Adrenal gland (tissue), 5 donors: ENCODE measurements at regions not wholly inside any gene's neighbourhood (a gene's known extent, or its start where the extent isn't known, plus 50 kb on each side); places are given as distances from the start of the nearest gene placed in this dataset.

Experiments
- POLR2A ChIP-seq, 2 donors: fragments of 450-650 bp; IDR thresholded peaks; one replicate each; pipeline ENCODE4 v1.6.1; 2017; ENCODE audit warnings: antibody characterized with exemption in 2 of 2, mild to moderate bottlenecking in 2 of 2, moderate library complexity in 1 of 2
- TF ChIP-seq, protein P1 (sequence below), 6 experiments: fragments of 450-650 bp in 4 of 6; fragments of 200-600 bp in 2 of 6; sonication (generic) in 1 of 6; IDR thresholded peaks; 1 replicate in 5 of 6; 2 replicates in 1 of 6; pipeline versions ENCODE4 v1.5.1 to v1.8.0; 2016 to 2021; ENCODE audit warnings: antibody characterized with exemption in 6 of 6, mild to moderate bottlenecking in 2 of 6, moderate library complexity in 1 of 6
- donor health status: DM: no; HTN: no; CAD: no.

DNA sequence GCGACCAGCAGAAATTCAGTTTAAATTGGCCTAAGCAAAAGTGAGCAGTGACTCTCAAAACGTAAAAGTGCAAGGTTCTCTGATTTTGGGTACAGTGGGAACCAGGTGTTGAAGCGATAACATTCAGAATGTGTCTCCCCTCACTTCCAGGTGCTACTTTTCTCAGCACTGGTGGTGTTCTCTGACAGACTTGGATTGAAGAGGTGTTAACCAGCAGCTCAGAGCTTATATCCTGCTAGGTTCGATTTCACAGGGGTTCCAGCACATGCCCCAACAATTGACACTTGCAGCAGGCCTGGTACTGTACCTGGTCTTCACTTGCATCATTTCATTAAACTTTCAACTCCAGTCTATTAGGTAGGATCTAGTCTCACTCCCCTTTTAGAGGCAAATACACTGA lies 680.2 kb downstream of the VRK1 start:
- TF ChIP-seq, protein P1, sequence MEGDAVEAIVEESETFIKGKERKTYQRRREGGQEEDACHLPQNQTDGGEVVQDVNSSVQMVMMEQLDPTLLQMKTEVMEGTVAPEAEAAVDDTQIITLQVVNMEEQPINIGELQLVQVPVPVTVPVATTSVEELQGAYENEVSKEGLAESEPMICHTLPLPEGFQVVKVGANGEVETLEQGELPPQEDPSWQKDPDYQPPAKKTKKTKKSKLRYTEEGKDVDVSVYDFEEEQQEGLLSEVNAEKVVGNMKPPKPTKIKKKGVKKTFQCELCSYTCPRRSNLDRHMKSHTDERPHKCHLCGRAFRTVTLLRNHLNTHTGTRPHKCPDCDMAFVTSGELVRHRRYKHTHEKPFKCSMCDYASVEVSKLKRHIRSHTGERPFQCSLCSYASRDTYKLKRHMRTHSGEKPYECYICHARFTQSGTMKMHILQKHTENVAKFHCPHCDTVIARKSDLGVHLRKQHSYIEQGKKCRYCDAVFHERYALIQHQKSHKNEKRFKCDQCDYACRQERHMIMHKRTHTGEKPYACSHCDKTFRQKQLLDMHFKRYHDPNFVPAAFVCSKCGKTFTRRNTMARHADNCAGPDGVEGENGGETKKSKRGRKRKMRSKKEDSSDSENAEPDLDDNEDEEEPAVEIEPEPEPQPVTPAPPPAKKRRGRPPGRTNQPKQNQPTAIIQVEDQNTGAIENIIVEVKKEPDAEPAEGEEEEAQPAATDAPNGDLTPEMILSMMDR (IDR thresholded peaks at IDR 0.05) = no peak
- no peak for TF ChIP-seq POLR2A (IDR thresholded peaks at IDR 0.05)
